Activated CD8-positive, alpha-beta T cell treated with anti-CD3 and anti-CD28 coated beads for 36 hours (primary cell): ENCODE measurements at regions not wholly inside any gene's neighbourhood (a gene's known extent, or its start where the extent isn't known, plus 50 kb on each side); places are given as distances from the start of the nearest gene placed in this dataset.
"Not testable (repeated sequence)": the region's sequence is repeated elsewhere in the genome, so short reads cannot be mapped to it uniquely, and the experiment has no call there.

Experiments used
- ATAC-seq: fragments of 200-7000 bp; cut with Tn5 transposase; one replicate; pipeline ENCODE4 v1.10.0; 2021; ENCODE audit warnings: mild to moderate bottlenecking, moderate library complexity
- CTCF ChIA-PET: fragments of 350-600 bp; sonication (Branson Sonifier 250); formaldehyde crosslinking; loops from one replicate; lab custom pipeline; 2021; ENCODE audit warnings: antibody characterized with exemption; lab: Charles Lee
- POLR2A ChIA-PET: fragments of 350-600 bp; sonication (Branson Sonifier 250); formaldehyde crosslinking; loops from one replicate; lab custom pipeline; 2021; ENCODE audit warnings: antibody characterized with exemption; lab: Charles Lee
- DNase-seq: peaks from one replicate; pipeline ENCODE4 v3.0.0-alpha.2; 2020
- H3K27ac Mint-ChIP-seq: one replicate; pipeline ENCODE4 v1.8.0; 2021; ENCODE audit warnings: mild to moderate bottlenecking, mixed read lengths
- H3K27me3 Mint-ChIP-seq: one replicate; pipeline ENCODE4 v1.8.0; 2021; ENCODE audit warnings: mixed read lengths
- H3K36me3 Mint-ChIP-seq: one replicate; pipeline ENCODE4 v1.8.0; 2021; ENCODE audit warnings: low read depth, mixed read lengths
- H3K4me1 Mint-ChIP-seq: one replicate; pipeline ENCODE4 v1.8.0; 2021; ENCODE audit warnings: low read depth, mixed read lengths
- H3K4me3 Mint-ChIP-seq: one replicate; pipeline ENCODE4 v1.8.0; 2021; ENCODE audit warnings: mild to moderate bottlenecking, moderate library complexity, mixed read lengths
- H3K9me3 Mint-ChIP-seq: one replicate; pipeline ENCODE4 v1.8.0; 2021; ENCODE audit warnings: mixed read lengths
- CTCF ChIP-seq: fragments of 200-600 bp; IDR thresholded peaks from one replicate; pipeline ENCODE4 v1.8.0; 2022; ENCODE audit warnings: antibody characterized with exemption, mild to moderate bottlenecking
- intact Hi-C: fragments of 100-400 bp; cut with micrococcal nuclease; formaldehyde crosslinking; loops from one replicate; pipeline ENCODE4 v1.10.0; 2022

- ChIA-PET POLR2A (no interaction called here), CTCF (no interaction called here)
- H3K4me3 Mint-ChIP-seq, result no peak overlapping the region
- peaks cover 6% of the 10 kb centered on the region for H3K27me3 Mint-ChIP-seq
- intact Hi-C loops, result no loop called here
- no peak for TF ChIP-seq CTCF
- no peak overlapping the region for H3K27ac Mint-ChIP-seq
- ATAC-seq, result no peak
- no peak for DNase-seq
- no peaks in the 10 kb centered on the region for H3K36me3 Mint-ChIP-seq
- peaks cover 3% of the 10 kb centered on the region for H3K4me1 Mint-ChIP-seq
- H3K9me3 Mint-ChIP-seq, result peaks cover 5% of the 10 kb centered on the region
These were observed 147.4 kb downstream of the BLID start for GRCh38 chr11:121968638-121969037.

GRCh38 chr11:121967131-121967704 is 148.8 kb downstream of the BLID start:
- ChIA-PET CTCF (no interaction called here), POLR2A (no interaction called here)
- Mint-ChIP-seq H3K9me3 (no peaks in the 10 kb centered on the region), H3K4me3 (no peak overlapping the region), H3K27ac (no peak overlapping the region), H3K36me3 (no peaks in the 10 kb centered on the region), H3K4me1 (peaks cover 3% of the 10 kb centered on the region), H3K27me3 (peaks cover 6% of the 10 kb centered on the region)
- ATAC-seq, result no peak
- no peak for DNase-seq
- intact Hi-C loops, result no loop called here
- TF ChIP-seq CTCF, result no peak

GRCh38 chr11:121965330-121965729 is 150.7 kb downstream of the BLID start:
- no peak for TF ChIP-seq CTCF
- ATAC-seq, result no peak
- peaks cover 6% of the 10 kb centered on the region for H3K27me3 Mint-ChIP-seq
- no peak for DNase-seq
- no peaks in the 10 kb centered on the region for H3K36me3 Mint-ChIP-seq
- POLR2A ChIA-PET, result no interaction called here
- H3K4me1 Mint-ChIP-seq, result peaks cover 3% of the 10 kb centered on the region
- H3K9me3 Mint-ChIP-seq, result no peaks in the 10 kb centered on the region
- no peak overlapping the region for H3K27ac Mint-ChIP-seq
- H3K4me3 Mint-ChIP-seq, result no peak overlapping the region
- CTCF ChIA-PET, result interaction anchor here (1.2 kb wide), 1 partner anchor 9 kb away, joined by 3 read pairs; no protein-coding TSS in a partner anchor
- intact Hi-C loops, result no loop called here

- Mint-ChIP-seq H3K4me1 (peaks cover 3% of the 10 kb centered on the region), H3K27ac (no peak overlapping the region), H3K9me3 (no peaks in the 10 kb centered on the region), H3K27me3 (peaks cover 6% of the 10 kb centered on the region), H3K4me3 (no peak overlapping the region), H3K36me3 (no peaks in the 10 kb centered on the region)
- DNase-seq (no peak), ATAC-seq (no peak)
- intact Hi-C loops, result no loop called here
- no peak for TF ChIP-seq CTCF
- ChIA-PET POLR2A (no interaction called here), CTCF (interaction anchor here (1.2 kb wide), 1 partner anchor 9 kb away, joined by 3 read pairs; no protein-coding TSS in a partner anchor)
These were observed 151.4 kb downstream of the BLID start for GRCh38 chr11:121964591-121964990.

- intact Hi-C loops, POLR2A ChIA-PET, H3K4me1 Mint-ChIP-seq, ATAC-seq, H3K27me3 Mint-ChIP-seq, H3K27ac Mint-ChIP-seq, H3K4me3 Mint-ChIP-seq, DNase-seq, CTCF ChIA-PET, H3K9me3 Mint-ChIP-seq, H3K36me3 Mint-ChIP-seq: not testable (repeated sequence)
These were observed 152.2 kb downstream of the BLID start for GRCh38 chr11:121963846-121964245.
